Calu3 (cell line): ENCODE measurements at regions not wholly inside any gene's neighbourhood (a gene's known extent, or its start where the extent isn't known, plus 50 kb on each side); places are given as distances from the start of the nearest gene placed in this dataset.

Source experiments
- BruUV-seq: library from RNA; stranded (reverse); fragments of 400-500 nt; replicated peaks from 2 replicates; lab custom pipeline; 2021; lab: Mats Ljungman, UMichigan
- CTCF ChIA-PET: fragments of 300-600 bp; sonication (Branson Sonifier 250); formaldehyde crosslinking; loops from one replicate; lab custom pipeline; 2022; ENCODE audit warnings: antibody characterized with exemption; lab: Charles Lee
- DNase-seq: peaks from one replicate; pipeline ENCODE4 v3.0.0; 2022
- H3K27ac Mint-ChIP-seq: one replicate; pipeline ENCODE4 v1.8.0; 2022; ENCODE audit warnings: mixed read lengths; ENCODE audit not compliant: unreplicated experiment
- H3K27me3 Mint-ChIP-seq: one replicate; pipeline ENCODE4 v1.8.0; 2022; ENCODE audit warnings: mixed read lengths; ENCODE audit not compliant: unreplicated experiment
- H3K36me3 Mint-ChIP-seq: one replicate; pipeline ENCODE4 v1.8.0; 2022; ENCODE audit warnings: mild to moderate bottlenecking, moderate library complexity, mixed read lengths; ENCODE audit not compliant: insufficient read depth, unreplicated experiment
- H3K4me1 Mint-ChIP-seq: one replicate; pipeline ENCODE4 v1.8.0; 2022; ENCODE audit warnings: mild to moderate bottlenecking, low read depth, mixed read lengths; ENCODE audit not compliant: unreplicated experiment
- H3K4me3 Mint-ChIP-seq: one replicate; pipeline ENCODE4 v1.8.0; 2022; ENCODE audit warnings: mild to moderate bottlenecking, low read depth, moderate library complexity, mixed read lengths; ENCODE audit not compliant: unreplicated experiment
- H3K9me3 Mint-ChIP-seq: one replicate; pipeline ENCODE4 v1.8.0; 2022; ENCODE audit warnings: low read depth, mixed read lengths; ENCODE audit not compliant: unreplicated experiment
- intact Hi-C: fragments of 100-400 bp; cut with micrococcal nuclease; formaldehyde crosslinking; loops from one replicate; pipeline ENCODE4 v1.10.0; 2022; ENCODE audit not compliant: unreplicated experiment
- TF ChIP-seq, protein P1 (sequence below): fragments of 200-600 bp; IDR thresholded peaks from one replicate; pipeline ENCODE4 v1.8.0; 2022; ENCODE audit warnings: antibody characterized with exemption; ENCODE audit not compliant: unreplicated experiment

GRCh38 chr18:55737266-55737665, 149.3 kb upstream of the TCF4 start:
- H3K27me3 Mint-ChIP-seq = no peaks in the 10 kb centered on the region
- peaks cover 4% of the 10 kb centered on the region for H3K9me3 Mint-ChIP-seq
- BruUV-seq = no TSS peak
- no peak overlapping the region for H3K27ac Mint-ChIP-seq
- H3K4me3 Mint-ChIP-seq = no peak overlapping the region
- intact Hi-C loops = no loop called here
- DNase-seq = no peak
- CTCF ChIA-PET = interaction anchor here (0.6 kb wide), 1 partner anchor 17 kb away, joined by 4 read pairs; no protein-coding TSS in a partner anchor
- no peaks in the 10 kb centered on the region for H3K4me1 Mint-ChIP-seq
- H3K36me3 Mint-ChIP-seq = no peaks in the 10 kb centered on the region
- TF ChIP-seq, protein P1, sequence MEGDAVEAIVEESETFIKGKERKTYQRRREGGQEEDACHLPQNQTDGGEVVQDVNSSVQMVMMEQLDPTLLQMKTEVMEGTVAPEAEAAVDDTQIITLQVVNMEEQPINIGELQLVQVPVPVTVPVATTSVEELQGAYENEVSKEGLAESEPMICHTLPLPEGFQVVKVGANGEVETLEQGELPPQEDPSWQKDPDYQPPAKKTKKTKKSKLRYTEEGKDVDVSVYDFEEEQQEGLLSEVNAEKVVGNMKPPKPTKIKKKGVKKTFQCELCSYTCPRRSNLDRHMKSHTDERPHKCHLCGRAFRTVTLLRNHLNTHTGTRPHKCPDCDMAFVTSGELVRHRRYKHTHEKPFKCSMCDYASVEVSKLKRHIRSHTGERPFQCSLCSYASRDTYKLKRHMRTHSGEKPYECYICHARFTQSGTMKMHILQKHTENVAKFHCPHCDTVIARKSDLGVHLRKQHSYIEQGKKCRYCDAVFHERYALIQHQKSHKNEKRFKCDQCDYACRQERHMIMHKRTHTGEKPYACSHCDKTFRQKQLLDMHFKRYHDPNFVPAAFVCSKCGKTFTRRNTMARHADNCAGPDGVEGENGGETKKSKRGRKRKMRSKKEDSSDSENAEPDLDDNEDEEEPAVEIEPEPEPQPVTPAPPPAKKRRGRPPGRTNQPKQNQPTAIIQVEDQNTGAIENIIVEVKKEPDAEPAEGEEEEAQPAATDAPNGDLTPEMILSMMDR = no peak

DNA sequence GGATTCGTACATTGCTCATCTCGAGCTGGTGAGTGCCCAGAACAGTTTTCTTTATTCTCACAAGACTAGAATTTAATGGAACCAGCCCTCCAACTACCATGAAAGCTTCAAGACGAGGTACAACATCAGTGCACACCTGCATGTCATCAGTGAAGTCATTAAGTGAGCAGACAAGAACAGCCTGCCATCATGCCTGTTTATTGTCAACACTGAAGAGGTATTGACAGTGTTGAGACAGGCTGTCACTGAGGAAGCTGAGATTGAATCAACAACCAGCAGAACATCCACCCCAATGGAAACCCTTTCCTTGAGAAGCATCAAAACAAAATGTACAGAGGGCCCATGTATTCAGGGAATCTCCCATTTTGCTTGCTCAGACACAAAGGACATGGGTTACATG, 148.0 kb upstream of the TCF4 start:
- TF ChIP-seq, protein P1 = no peak
- no peaks in the 10 kb centered on the region for H3K36me3 Mint-ChIP-seq
- H3K4me1 Mint-ChIP-seq = no peaks in the 10 kb centered on the region
- no peak for DNase-seq
- no peak overlapping the region for H3K27ac Mint-ChIP-seq
- H3K9me3 Mint-ChIP-seq = peaks cover 4% of the 10 kb centered on the region
- BruUV-seq = no TSS peak
- H3K27me3 Mint-ChIP-seq = no peaks in the 10 kb centered on the region
- no peak overlapping the region for H3K4me3 Mint-ChIP-seq
- CTCF ChIA-PET = no interaction called here
- intact Hi-C loops = no loop called here

DNA sequence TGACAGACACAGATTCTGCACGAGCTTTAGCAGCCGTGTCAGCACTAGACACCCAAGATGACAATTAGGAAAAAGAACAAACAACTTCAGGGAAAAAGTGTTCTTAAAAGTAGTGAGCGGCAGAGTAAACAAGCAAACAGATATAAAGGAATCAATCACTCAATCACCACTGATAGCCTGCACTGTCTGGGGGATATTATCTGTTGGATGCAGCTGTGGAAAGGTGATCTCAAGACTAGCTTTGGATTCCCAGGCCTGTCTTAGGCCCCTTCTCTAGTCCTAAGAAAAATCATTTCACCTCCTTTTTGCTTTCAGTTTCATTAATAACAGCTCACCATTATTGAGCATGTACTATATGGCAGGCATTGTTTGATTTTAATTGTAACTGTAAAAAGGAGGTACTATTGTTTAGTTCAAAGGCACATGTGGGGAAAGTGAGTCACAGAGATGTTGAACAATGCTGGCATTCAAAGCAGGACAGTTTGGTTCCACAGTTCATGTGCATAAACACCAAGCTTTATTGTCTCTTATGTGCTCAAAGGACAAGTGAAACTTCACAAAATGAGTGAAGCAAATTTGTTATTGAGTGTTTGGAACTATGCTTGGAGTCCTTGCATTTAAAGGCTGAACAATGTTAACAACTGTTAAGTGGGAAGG, 147.3 kb upstream of the TCF4 start:
- no TSS peak for BruUV-seq
- Mint-ChIP-seq H3K4me3 (no peak overlapping the region), H3K27ac (no peak overlapping the region), H3K9me3 (peaks cover 4% of the 10 kb centered on the region), H3K27me3 (no peaks in the 10 kb centered on the region), H3K36me3 (no peaks in the 10 kb centered on the region), H3K4me1 (no peaks in the 10 kb centered on the region)
- DNase-seq = no peak
- intact Hi-C loops = no loop called here
- CTCF ChIA-PET = no interaction called here
- TF ChIP-seq, protein P1 = no peak

GRCh38 chr18:55732227-55733106, 144.5 kb upstream of the TCF4 start:
- CTCF ChIA-PET = no interaction called here
- Mint-ChIP-seq H3K4me1 (no peaks in the 10 kb centered on the region), H3K27me3 (no peaks in the 10 kb centered on the region), H3K27ac (no peak overlapping the region), H3K36me3 (no peaks in the 10 kb centered on the region), H3K9me3 (peaks cover 4% of the 10 kb centered on the region), H3K4me3 (no peak overlapping the region)
- DNase-seq = no peak
- intact Hi-C loops = no loop called here
- TF ChIP-seq, protein P1 = no peak
- no TSS peak for BruUV-seq
